ENCODE measurements at regions not wholly inside any gene's neighbourhood (a gene's known extent, or its start where the extent isn't known, plus 50 kb on each side); places are given as distances from the start of the nearest gene placed in this dataset.

- Histone ChIP-seq H3K4me3 (no peak overlapping the region), H3K27ac (no peak overlapping the region), H3K9ac (ENCODE audit: insufficient read length) (no peak overlapping the region), H3K36me3 (ENCODE audit: insufficient read depth, low read length) (no peaks in the 10 kb centered on the region), H3K9me3 (ENCODE audit: low read depth, low read length) (no peaks in the 10 kb centered on the region)
- no peak for TF ChIP-seq POLR2AphosphoS5 (IDR thresholded peaks at IDR 0.05; ENCODE audit: borderline replicate concordance, low read depth, low read length)
- no peak for TF ChIP-seq FOXP2 (optimal IDR thresholded peaks at IDR 0.05; ENCODE audit: control extremely low read depth, extremely low read length, insufficient read depth)
- TF ChIP-seq EZH2 (IDR thresholded peaks at IDR 0.05) = no peak
- no peak for DNase-seq (ENCODE audit: low read depth, low spot score)
These were observed 102.2 kb downstream of the TRIM29 start for GRCh38 chr11:120035756-120036155.

DNA sequence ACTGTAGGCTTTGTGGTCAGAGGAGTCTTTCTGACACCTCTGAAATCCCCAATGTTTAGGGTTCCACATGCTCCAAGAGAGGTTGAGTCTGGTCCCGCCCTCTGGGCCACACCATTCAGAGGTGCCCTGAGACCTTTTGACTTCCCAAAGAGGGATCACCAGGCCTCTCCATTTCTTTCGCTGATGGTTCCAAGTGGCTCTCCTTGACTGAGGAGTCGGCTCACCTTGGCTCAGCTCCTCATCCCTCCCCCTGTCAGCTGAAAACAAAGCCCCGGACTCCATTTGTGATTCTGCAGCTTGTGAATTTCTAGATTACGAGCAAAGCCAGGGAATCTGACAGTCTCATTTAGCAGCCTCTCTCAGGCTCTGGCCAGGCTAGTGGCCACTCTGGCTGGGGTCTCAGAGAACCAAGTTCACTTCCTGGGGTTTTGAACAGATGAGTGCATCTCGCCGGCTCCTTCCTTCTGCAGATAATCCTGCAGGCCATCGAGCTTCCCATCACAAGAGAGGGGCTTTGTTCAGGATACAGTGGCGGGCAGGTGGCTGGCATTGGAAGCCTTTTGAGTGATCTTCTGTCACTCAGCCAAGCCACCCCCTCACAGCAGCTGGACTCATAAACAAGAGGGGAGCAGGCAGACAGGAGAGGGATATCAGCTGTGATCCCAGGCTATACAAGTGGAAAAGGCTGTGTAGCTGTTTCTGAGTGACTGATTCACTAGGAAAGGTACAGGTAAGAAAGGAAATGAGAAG is 102.9 kb downstream of the TRIM29 start:
- TF ChIP-seq EZH2 (IDR thresholded peaks at IDR 0.05) (no peak), FOXP2 (optimal IDR thresholded peaks at IDR 0.05; ENCODE audit: control extremely low read depth, extremely low read length, insufficient read depth) (no peak), POLR2AphosphoS5 (IDR thresholded peaks at IDR 0.05; ENCODE audit: borderline replicate concordance, low read depth, low read length) (no peak)
- no peak for DNase-seq (ENCODE audit: low read depth, low spot score)
- no peaks in the 10 kb centered on the region for H3K36me3 ChIP-seq (ENCODE audit: insufficient read depth, low read length)
- no peak overlapping the region for H3K9ac ChIP-seq (ENCODE audit: insufficient read length)
- H3K27ac ChIP-seq = no peak overlapping the region
- no peaks in the 10 kb centered on the region for H3K9me3 ChIP-seq (ENCODE audit: low read depth, low read length)
- H3K4me3 ChIP-seq = no peak overlapping the region

DNA sequence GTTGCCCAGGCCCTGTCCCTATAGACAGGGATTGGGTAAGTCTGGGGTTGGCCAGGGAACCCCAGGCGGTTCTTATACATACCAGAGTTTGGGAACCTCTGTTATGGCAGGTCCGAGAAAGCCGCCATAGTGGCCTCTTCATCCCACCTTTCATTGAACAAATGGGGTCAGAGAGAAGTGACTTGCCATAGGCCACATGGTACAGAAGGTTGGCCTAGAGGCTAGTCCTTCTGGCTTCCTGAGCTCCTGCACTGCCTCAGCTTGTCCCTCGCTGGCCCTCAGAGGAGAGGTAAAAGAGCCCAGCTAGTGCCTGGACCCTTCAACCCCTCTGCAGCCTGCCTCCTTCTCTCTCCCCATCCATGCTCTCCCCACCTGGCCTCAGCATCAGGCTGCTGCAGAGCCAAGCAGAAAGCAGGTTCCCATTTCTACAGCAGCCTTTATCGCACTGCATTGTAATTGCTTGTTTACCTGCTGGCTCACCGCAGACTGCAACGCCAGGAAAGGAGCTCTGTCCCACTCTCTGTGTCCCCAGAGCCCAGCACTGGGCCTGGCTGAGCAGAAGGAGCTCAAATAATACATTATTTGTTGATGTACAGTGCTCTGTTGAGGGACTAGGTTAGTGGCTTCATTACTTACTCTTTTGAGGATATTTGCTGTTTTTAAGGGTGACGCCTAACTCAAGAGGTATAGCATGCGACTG is 103.6 kb downstream of the TRIM29 start:
- DNase-seq (ENCODE audit: low read depth, low spot score) = no peak
- TF ChIP-seq POLR2AphosphoS5 (IDR thresholded peaks at IDR 0.05; ENCODE audit: borderline replicate concordance, low read depth, low read length) (no peak), FOXP2 (optimal IDR thresholded peaks at IDR 0.05; ENCODE audit: control extremely low read depth, extremely low read length, insufficient read depth) (no peak)
- no peak overlapping the region for H3K9ac ChIP-seq (ENCODE audit: insufficient read length)
- H3K4me3 ChIP-seq = no peak overlapping the region
- no peak overlapping the region for H3K27ac ChIP-seq
- H3K9me3 ChIP-seq (ENCODE audit: low read depth, low read length) = no peaks in the 10 kb centered on the region
- H3K36me3 ChIP-seq (ENCODE audit: insufficient read depth, low read length) = no peaks in the 10 kb centered on the region

DNA sequence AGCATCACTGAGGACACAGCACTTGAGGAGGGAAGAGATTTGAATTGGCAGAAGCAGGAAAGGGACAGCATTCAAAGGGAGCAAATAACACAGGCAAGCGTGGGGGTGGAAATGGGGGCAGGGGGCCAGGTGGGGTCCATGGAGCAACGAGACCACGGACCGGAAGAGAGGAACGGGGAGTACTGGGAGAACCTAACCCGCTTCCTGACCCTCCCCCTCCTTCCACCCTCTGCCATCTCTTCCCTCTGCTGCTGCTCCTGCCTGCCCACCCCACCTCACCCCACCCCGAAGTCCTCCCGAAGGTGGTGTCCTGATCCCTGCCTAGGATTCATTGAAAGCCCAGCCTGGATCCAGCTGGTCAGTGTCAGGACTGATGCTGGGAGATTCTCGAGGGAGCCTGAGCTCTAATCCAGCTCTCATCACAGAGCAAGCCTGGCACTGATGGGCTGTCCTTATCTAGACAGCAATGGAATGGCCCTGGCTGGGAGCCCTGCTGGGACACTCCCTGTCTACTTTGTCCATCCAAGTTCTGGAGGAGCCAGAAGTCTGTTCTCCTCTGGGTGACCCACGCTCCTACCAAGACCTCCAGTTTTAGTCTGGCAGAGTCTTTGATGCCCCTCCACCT is 105.0 kb downstream of the TRIM29 start:
- Histone ChIP-seq H3K27ac (no peak overlapping the region), H3K9me3 (ENCODE audit: low read depth, low read length) (no peaks in the 10 kb centered on the region), H3K36me3 (ENCODE audit: insufficient read depth, low read length) (no peaks in the 10 kb centered on the region), H3K4me3 (no peak overlapping the region), H3K9ac (ENCODE audit: insufficient read length) (no peak overlapping the region)
- no peak for DNase-seq (ENCODE audit: low read depth, low spot score)
- no peak for TF ChIP-seq FOXP2 (optimal IDR thresholded peaks at IDR 0.05; ENCODE audit: control extremely low read depth, extremely low read length, insufficient read depth)
- no peak for TF ChIP-seq EZH2 (IDR thresholded peaks at IDR 0.05)
- no peak for TF ChIP-seq POLR2AphosphoS5 (IDR thresholded peaks at IDR 0.05; ENCODE audit: borderline replicate concordance, low read depth, low read length)

DNA sequence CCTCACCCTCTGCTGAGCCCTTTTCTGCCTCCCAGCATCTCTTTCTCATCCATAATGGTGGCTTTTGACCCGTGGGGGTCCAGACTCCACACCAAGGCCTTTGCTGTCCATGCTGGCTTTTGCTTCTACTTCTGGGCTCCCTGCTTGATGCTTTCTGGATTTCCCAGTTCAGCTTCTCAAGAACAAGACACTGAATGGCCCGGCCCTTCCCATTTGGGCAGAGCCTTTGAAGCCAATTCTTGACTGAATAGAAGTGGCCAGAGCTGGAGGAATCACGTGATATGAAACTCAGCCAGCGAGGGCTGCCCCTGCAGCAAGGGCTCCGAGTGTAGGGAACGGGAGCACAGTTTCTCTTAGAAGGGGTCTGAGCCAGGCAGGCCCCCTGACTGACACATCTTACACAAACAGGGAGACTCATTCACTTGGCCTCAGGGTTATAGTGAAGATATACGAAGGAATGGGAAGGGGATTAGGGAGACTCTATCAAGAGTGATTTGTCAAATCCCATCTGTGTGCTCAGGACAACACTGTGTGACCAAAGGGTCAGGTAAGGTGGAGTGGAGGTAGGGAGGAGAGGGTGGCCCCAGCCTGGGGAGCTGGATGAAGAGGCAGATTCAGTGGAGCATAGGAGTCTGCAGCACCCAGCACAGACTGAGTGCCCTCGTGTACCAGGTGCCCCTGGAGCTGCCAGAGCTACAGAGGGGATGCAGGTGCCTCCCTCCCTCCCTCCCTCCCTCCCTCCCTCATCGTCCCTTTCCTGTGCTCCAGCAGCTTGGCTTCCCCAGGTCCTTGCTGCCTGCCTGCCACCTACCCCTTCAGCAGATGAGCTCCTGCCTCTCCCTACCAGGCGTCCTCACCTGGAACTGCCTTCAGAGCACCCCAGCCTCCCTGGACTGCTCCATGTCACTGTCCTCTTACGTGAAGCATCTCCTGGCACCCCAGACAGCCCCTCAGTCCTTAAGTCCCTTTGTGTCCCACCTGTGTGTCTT is 106.0 kb downstream of the TRIM29 start:
- Histone ChIP-seq H3K36me3 (ENCODE audit: insufficient read depth, low read length) (no peaks in the 10 kb centered on the region), H3K9ac (ENCODE audit: insufficient read length) (no peak overlapping the region), H3K4me3 (no peak overlapping the region), H3K27ac (no peak overlapping the region), H3K9me3 (ENCODE audit: low read depth, low read length) (no peaks in the 10 kb centered on the region)
- DNase-seq (ENCODE audit: low read depth, low spot score) = no peak
- TF ChIP-seq EZH2 (IDR thresholded peaks at IDR 0.05) (no peak), POLR2AphosphoS5 (IDR thresholded peaks at IDR 0.05; ENCODE audit: borderline replicate concordance, low read depth, low read length) (no peak), FOXP2 (optimal IDR thresholded peaks at IDR 0.05; ENCODE audit: control extremely low read depth, extremely low read length, insufficient read depth) (no peak)

- Histone ChIP-seq H3K9ac (ENCODE audit: insufficient read length) (no peak overlapping the region), H3K27ac (no peak overlapping the region), H3K36me3 (ENCODE audit: insufficient read depth, low read length) (no peaks in the 10 kb centered on the region), H3K4me3 (no peak overlapping the region), H3K9me3 (ENCODE audit: low read depth, low read length) (no peaks in the 10 kb centered on the region)
- DNase-seq (ENCODE audit: low read depth, low spot score) = no peak
- TF ChIP-seq EZH2 (IDR thresholded peaks at IDR 0.05) (no peak), FOXP2 (optimal IDR thresholded peaks at IDR 0.05; ENCODE audit: control extremely low read depth, extremely low read length, insufficient read depth) (no peak), POLR2AphosphoS5 (IDR thresholded peaks at IDR 0.05; ENCODE audit: borderline replicate concordance, low read depth, low read length) (no peak)
These were observed 106.8 kb downstream of the TRIM29 start for GRCh38 chr11:120031156-120031555.

DNA sequence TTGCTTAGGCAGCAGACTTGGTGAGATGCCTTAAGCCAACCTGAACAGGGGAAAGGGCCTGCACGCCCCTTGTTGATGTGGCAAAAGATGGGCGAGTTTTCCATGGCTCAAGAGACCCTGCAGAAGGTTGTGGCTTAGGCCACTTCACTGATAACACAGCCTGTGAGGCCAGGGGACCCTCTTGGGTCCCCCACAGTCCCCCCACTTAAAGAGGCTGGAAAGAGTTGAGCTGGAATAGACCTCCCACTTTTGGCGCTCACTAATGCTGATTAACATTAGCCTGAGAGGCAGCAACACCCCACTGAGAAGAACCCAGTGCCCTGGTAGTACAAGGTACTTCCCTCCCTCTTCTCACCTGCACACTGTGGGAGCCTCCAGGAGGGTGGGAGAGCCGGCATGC is 107.5 kb downstream of the TRIM29 start:
- Histone ChIP-seq H3K27ac (no peak overlapping the region), H3K9ac (ENCODE audit: insufficient read length) (no peak overlapping the region), H3K4me3 (no peak overlapping the region), H3K9me3 (ENCODE audit: low read depth, low read length) (no peaks in the 10 kb centered on the region), H3K36me3 (ENCODE audit: insufficient read depth, low read length) (no peaks in the 10 kb centered on the region)
- TF ChIP-seq EZH2 (IDR thresholded peaks at IDR 0.05) = no peak
- no peak for TF ChIP-seq POLR2AphosphoS5 (IDR thresholded peaks at IDR 0.05; ENCODE audit: borderline replicate concordance, low read depth, low read length)
- no peak for TF ChIP-seq FOXP2 (optimal IDR thresholded peaks at IDR 0.05; ENCODE audit: control extremely low read depth, extremely low read length, insufficient read depth)
- DNase-seq (ENCODE audit: low read depth, low spot score) = no peak

All from SK-N-MC (cell line).